HEK293 (cell line): ENCODE measurements at regions not wholly inside any gene's neighbourhood (a gene's known extent, or its start where the extent isn't known, plus 50 kb on each side); places are given as distances from the start of the nearest gene placed in this dataset.
"Not testable (repeated sequence)": the region's sequence is repeated elsewhere in the genome, so short reads cannot be mapped to it uniquely, and the experiment has no call there.

Experiments
- CTCF ChIA-PET: fragments of 350-600 bp; formaldehyde crosslinking; extraction: SDS; loops from one replicate; lab custom pipeline; 2021; ENCODE audit warnings: antibody characterized with exemption; lab: Yijun Ruan, JAX
- POLR2A ChIA-PET: fragments of 300-600 bp; formaldehyde crosslinking; extraction: SDS; loops from one replicate; lab custom pipeline; 2020; ENCODE audit warnings: antibody characterized with exemption, inconsistent platforms; lab: Yijun Ruan, JAX
- H3K27ac ChIP-seq: fragments of 200-500 bp; sonication (Bioruptor generic); 2 replicates; pipeline ENCODE4 v1.5.1; 2014; ENCODE audit warnings: low read depth, low read length, control low read depth, inconsistent platforms; ENCODE audit errors: extremely low read depth
- H3K36me3 ChIP-seq, 2 experiments: fragments of 200-500 bp in 1 of 2; sonication (Bioruptor generic) in 1 of 2; 1 replicate in 1 of 2; 2 replicates in 1 of 2; pipeline ENCODE4 v1.5.1; 2014 to 2017; ENCODE audit warnings: inconsistent platforms in 2 of 2, low read length in 2 of 2; ENCODE audit not compliant: control insufficient read depth in 2 of 2, insufficient read depth in 1 of 2
- H3K4me1 ChIP-seq: fragments of 200-500 bp; sonication (Bioruptor generic); 2 replicates; pipeline ENCODE4 v1.5.1; 2014; ENCODE audit warnings: mild to moderate bottlenecking, low read length, inconsistent platforms; ENCODE audit not compliant: control insufficient read depth, insufficient read depth
- H3K4me3 ChIP-seq: 2 replicates; pipeline ENCODE4 v1.5.1; 2011; ENCODE audit warnings: low read depth, mild to moderate bottlenecking, control low read depth, low read length, moderate library complexity
- H3K9me3 ChIP-seq: fragments of 200-500 bp; sonication (Bioruptor generic); 2 replicates; pipeline ENCODE4 v1.5.1; 2014; ENCODE audit warnings: low read depth, low read length, inconsistent platforms; ENCODE audit not compliant: control insufficient read depth, insufficient read depth
- FEZF1 ChIP-seq: fragments of 450-650 bp; formaldehyde crosslinking; IDR thresholded peaks from 2 replicates; pipeline ENCODE4 v1.5.1; 2016; ENCODE audit warnings: missing biosample characterization, missing genetic modification characterization
- GLIS1 ChIP-seq: fragments of 450-650 bp; formaldehyde crosslinking; IDR thresholded peaks from 2 replicates; pipeline ENCODE4 v1.5.1; 2016; ENCODE audit warnings: missing biosample characterization, missing genetic modification characterization
- HIC1 ChIP-seq: fragments of 450-650 bp; formaldehyde crosslinking; IDR thresholded peaks from 2 replicates; pipeline ENCODE4 v1.5.1; 2016; ENCODE audit warnings: missing biosample characterization, missing genetic modification characterization
- ZNF335 ChIP-seq: fragments of 450-650 bp; formaldehyde crosslinking; conservative IDR thresholded peaks from 2 replicates; pipeline ENCODE4 v1.5.1; 2016; ENCODE audit warnings: missing biosample characterization, missing genetic modification characterization

- H3K9me3 ChIP-seq, H3K36me3 ChIP-seq, H3K4me3 ChIP-seq, POLR2A ChIA-PET, H3K4me1 ChIP-seq, CTCF ChIA-PET, H3K27ac ChIP-seq: not testable (repeated sequence)
These were observed 188.2 kb downstream of the ZNF92 start for GRCh38 chr7:65561786-65562372.

- H3K9me3 ChIP-seq, H3K4me3 ChIP-seq, H3K27ac ChIP-seq, H3K4me1 ChIP-seq, H3K36me3 ChIP-seq, POLR2A ChIA-PET, CTCF ChIA-PET: not testable (repeated sequence)
These were observed 188.9 kb downstream of the ZNF92 start for GRCh38 chr7:65562522-65562921.

- POLR2A ChIA-PET, CTCF ChIA-PET: not testable (repeated sequence)
These were observed 189.7 kb downstream of the ZNF92 start for GRCh38 chr7:65563333-65563732.

GRCh38 chr7:65568226-65568625 lies 194.6 kb downstream of the ZNF92 start:
- H3K4me3 ChIP-seq, H3K4me1 ChIP-seq, POLR2A ChIA-PET, CTCF ChIA-PET, H3K36me3 ChIP-seq, H3K9me3 ChIP-seq, H3K27ac ChIP-seq: not testable (repeated sequence)

More at GRCh38 chr7:65563333-65563732, 189.7 kb downstream of the ZNF92 start:
- H3K4me1 ChIP-seq, H3K4me3 ChIP-seq, H3K27ac ChIP-seq, H3K36me3 ChIP-seq, H3K9me3 ChIP-seq: not testable (repeated sequence)

- H3K4me3 ChIP-seq, H3K4me1 ChIP-seq, POLR2A ChIA-PET, H3K27ac ChIP-seq, H3K9me3 ChIP-seq, H3K36me3 ChIP-seq, CTCF ChIA-PET: not testable (repeated sequence)
These were observed 197.3 kb downstream of the ZNF92 start for GRCh38 chr7:65570990-65571389.

GRCh38 chr7:65572581-65572980 lies 198.9 kb downstream of the ZNF92 start:
- H3K36me3 ChIP-seq, CTCF ChIA-PET: not testable (repeated sequence)

More at GRCh38 chr7:65572581-65572980, 198.9 kb downstream of the ZNF92 start:
- H3K9me3 ChIP-seq, H3K4me3 ChIP-seq, H3K4me1 ChIP-seq, H3K27ac ChIP-seq, POLR2A ChIA-PET: not testable (repeated sequence)
- peak; percentile 77 for TF ChIP-seq FEZF1 (tag by site-specific recombination)
- peak; percentile 77 for TF ChIP-seq ZNF335 (tag by site-specific recombination)
- 0 out of 2 replicates have a peak, but pooled peaks have one; percentile 10 for TF ChIP-seq GLIS1 (tag by site-specific recombination)
- TF ChIP-seq HIC1 (tag by site-specific recombination): peak; percentile 46; the same call in 1 of the 2 replicates
